NCI-H510A (cell line): ENCODE measurements at regions not wholly inside any gene's neighbourhood (a gene's known extent, or its start where the extent isn't known, plus 50 kb on each side); places are given as distances from the start of the nearest gene placed in this dataset.
"Not testable (repeated sequence)": the region's sequence is repeated elsewhere in the genome, so short reads cannot be mapped to it uniquely, and the experiment has no call there.

Experiments
- DNase-seq: peaks from one replicate; lab custom pipeline; 2025; lab: John Stamatoyannopoulos, UW

DNA sequence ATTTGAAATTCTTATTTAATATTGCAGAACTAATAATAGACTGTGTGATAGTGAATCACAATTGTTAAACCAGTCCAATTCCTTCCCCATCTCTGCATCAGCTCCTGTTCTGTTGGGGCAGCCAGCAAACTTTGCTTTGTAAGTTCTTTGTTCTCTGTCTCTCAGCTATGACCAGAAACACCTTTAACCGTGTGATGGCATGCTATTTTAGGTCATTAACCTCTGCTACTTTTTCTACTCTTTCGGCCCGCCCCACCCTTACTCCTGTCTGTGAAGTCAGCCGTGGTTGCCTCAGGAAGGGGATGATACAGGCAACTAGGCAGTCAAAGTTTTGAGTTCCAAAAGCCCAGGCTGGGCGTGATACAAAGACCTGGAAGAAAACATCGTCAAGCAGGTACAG lies 51.3 kb upstream of the EGFL6 start:
- no peak for DNase-seq

DNA sequence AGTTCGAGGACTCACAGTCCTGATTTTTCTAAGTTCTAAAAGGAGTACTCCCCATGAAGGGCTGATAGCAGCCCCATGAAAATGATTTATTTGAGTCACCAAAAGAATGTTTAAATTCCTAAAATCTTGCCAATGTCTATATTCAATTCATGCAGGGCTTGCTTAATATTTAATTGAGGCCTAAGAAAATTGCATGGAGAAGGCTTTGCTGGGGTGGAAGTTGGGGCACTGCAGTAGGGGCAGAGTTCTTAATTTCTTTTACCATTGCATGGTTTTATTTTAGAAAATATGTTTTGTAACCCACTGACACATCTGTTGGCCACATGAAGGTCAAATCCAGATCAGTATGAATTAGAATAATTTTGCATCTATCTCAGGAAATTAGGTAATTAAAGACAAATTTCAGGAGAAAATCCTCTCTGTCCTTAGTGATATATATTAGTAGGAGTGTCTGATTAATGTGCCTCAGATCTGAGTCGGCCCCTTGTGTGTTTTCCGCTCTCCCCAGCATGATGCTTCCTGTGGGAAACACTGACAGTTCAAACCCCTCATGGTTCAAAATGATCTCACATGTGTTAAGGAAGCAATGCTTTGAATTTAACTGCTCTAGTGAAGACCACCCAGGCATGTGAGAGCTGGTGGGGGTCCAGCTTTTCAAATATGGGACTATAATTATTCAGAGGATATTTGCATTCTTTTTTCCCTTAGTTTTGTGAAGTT lies 54.0 kb upstream of the EGFL6 start:
- DNase-seq, result no peak

DNA sequence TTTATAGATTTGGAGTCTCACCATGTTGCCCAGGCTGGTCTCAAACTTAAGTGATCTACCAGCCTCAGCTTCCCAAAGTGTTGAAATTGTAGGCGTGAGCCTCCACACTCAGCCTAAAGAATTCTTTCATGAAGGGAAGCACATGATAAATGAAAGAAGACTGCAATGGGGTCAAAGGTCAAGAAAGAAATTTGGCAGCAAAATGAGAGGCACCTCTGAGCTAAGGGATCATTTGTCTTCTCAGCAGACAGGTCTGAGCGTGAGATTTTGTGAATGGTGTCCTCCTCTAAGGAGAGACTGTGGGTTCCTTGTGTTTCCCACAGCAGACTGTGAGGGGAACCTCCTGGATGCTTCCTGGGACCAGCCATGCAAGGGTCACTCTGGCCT lies 57.5 kb upstream of the EGFL6 start:
- no peak for DNase-seq

DNA sequence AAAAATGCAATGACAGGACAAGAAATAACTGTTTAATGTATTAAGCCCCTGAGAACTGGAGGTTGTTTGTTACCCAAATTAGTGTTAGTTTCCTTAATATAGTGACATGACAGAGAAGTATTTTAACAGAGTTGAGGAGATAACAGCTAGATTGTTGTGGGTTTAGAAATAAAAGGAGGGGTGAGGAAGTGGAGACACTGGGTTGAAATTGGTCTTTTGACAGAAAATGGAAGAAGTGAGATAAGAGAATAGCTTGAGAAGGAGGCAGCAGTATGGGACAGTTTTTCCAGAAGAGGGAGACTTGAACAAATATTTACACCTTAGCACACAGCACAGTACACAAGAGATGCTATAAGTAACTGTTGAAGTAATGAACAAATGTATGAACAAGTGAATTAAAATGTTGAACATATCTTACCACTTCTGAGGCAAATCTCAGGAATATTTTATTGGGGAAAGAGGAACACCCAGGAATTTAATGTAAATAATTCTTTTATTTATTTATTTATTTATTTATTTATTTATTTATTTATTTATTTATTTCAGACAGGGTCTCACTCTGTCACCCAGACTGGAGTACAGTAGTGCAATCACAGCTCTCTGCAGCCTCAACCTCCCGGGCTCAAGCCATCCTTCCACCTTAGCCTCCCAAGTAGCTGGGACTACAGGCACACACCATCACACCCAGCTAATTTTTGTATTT lies 58.0 kb upstream of the EGFL6 start:
- DNase-seq, result no peak

GRCh38 chrX:13507893-13508292 lies 61.5 kb upstream of the EGFL6 start:
- no peak for DNase-seq

GRCh38 chrX:13506574-13506973 lies 62.8 kb upstream of the EGFL6 start:
- no peak for DNase-seq

- no peak for DNase-seq
These were observed 66.8 kb upstream of the EGFL6 start for GRCh38 chrX:13502590-13502989.

DNA sequence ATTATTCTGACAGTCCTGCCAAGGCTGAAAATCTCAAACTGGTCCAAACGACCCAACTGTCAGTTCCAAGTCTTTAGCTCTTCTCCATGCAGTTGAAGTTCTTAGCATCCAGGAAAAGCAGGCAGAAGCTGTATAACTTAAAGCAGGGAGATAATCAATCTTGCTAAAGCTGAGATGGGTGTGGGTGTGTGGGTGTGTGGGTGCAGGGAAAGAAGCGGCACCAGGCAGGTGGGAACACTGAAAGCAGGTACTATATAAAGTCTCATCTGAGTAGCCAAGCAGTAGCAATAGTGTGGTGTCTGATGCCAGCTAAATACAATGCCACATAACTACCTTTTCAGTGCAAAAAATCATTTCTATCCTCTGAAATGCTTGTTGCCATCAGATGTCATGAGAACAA lies 69.7 kb upstream of the EGFL6 start:
- DNase-seq, result no peak

DNA sequence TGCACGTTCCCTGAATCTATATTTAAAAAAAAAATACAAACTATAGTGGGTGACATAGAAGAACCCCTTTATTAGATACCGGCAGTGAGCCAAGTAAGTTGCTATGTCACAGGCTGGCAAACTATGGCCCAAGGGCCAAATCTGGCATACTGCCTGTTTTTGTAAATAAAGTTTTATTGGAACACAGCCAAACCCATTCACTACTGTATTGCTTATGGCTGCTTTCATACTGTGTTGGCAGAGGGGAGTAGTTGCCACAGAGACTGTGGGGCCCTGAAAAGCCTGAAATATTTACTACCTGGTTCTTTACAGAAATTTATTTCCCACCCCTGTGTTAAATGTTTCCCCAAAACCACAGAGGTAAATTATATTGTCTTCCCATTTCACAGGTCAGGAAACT lies 71.2 kb upstream of the EGFL6 start:
- no peak for DNase-seq

DNA sequence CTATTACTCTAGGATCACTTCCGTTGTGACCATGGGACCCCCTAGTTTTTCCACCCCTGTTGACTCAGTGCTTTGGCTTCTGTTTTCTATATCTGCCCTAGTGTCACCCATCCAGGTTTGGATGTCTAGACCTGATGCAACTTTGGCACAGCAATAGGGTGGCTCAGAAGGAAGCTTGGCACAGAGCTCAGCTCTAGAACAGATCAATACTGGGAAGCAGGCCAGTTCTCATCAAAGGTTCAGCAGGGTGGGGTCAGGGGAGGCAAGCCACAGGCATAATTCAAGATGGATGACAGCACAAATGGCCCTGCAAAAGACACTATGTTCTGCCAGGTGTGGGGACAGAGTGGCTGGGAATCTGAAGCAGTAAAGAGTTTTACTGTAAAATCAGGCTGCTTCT lies 74.2 kb upstream of the EGFL6 start:
- DNase-seq, result no peak

GRCh38 chrX:13494562-13494961 lies 74.8 kb upstream of the EGFL6 start:
- DNase-seq, result no peak

DNA sequence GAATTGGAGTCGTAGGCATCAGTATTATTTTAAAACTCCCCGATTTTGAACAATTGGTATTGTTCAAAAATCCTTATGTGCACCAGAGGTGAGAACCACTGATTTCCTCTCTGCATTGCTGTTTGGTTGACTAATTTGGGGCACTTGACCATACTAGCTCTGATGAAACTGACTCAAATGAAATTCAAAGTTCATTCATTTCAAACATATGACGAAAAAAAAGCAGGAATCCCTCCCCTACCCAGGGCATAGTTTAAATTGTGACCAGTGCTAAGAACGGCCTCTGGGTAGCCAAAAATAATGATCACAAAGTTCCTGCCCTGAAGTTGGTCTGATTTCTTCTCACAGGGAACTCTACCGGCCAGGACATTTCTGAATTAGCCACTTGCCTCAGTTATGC lies 75.7 kb upstream of the EGFL6 start:
- no peak for DNase-seq

- no peak for DNase-seq
These were observed 77.1 kb upstream of the EGFL6 start for GRCh38 chrX:13492286-13492685.

DNA sequence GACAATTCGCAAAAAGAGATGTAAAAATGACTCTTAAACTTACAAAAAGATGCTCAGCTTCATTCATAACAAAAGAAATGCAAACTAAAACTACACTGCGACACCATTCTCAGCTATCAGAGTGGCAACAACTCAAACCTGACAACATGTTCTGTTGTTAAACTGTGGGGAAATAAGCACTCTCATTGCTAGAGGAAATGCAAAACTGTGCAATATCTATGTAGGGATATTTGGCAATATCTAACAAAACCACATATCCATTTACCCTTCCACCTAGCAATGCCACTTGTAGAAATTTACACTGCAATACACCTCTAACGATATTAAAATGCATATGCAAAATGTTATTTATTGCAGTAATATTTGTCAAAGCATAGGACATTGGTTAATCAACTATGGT lies 78.3 kb upstream of the EGFL6 start:
- DNase-seq, result no peak

- no peak for DNase-seq
These were observed 79.9 kb upstream of the EGFL6 start for GRCh38 chrX:13489454-13489853.

GRCh38 chrX:13487731-13488505 lies 81.5 kb upstream of the EGFL6 start:
- DNase-seq, result no peak

GRCh38 chrX:13485167-13485566 lies 84.2 kb upstream of the EGFL6 start:
- no peak for DNase-seq

DNA sequence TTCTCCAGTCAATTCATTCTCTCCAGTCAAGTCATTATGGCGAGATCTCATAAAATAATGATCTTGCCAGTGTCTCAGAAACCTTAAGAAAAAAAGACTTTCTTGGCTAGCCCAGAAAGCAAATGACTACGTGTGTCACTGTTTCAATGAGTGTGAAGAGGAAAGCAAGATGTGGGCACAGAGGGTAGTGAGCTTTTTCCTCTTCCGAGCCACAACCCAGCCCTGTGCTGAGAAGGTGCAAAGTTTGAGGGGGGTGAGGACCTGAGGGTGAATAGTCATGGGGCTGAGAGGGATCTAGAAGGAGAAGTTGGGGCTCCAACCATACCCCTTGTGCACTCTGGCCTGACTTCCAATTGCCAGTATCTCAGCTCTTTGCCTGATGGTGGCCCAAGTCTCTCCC lies 85.6 kb upstream of the EGFL6 start:
- no peak for DNase-seq

GRCh38 chrX:13482746-13483541 lies 86.5 kb upstream of the EGFL6 start:
- DNase-seq, result no peak

GRCh38 chrX:13480780-13481179 lies 88.6 kb upstream of the EGFL6 start:
- not testable (repeated sequence) for DNase-seq

GRCh38 chrX:13479452-13479813 lies 90.0 kb upstream of the EGFL6 start:
- no peak for DNase-seq

- no peak for DNase-seq
These were observed 90.5 kb upstream of the EGFL6 start for GRCh38 chrX:13478740-13479451.
